Mucosa of descending colon (tissue), 3 donors: ENCODE measurements at regions not wholly inside any gene's neighbourhood (a gene's known extent, or its start where the extent isn't known, plus 50 kb on each side); places are given as distances from the start of the nearest gene placed in this dataset.

ENCODE experiments used
- ATAC-seq: fragments of 200-7000 bp; cut with Tn5 transposase; one replicate; pipeline ENCODE4 v1.9.1; 2020; ENCODE audit warnings: mild to moderate bottlenecking, moderate library complexity
- DNase-seq, 3 donors: peaks; one replicate each; pipeline ENCODE4 v3.0.0-alpha.2; 2020
- H3K36me3 ChIP-seq: fragments of 200-600 bp; one replicate; pipeline ENCODE4 v1.8.0; 2021; ENCODE audit warnings: low read depth, mild to moderate bottlenecking
- H3K4me1 ChIP-seq: fragments of 200-600 bp; one replicate; pipeline ENCODE4 v1.8.0; 2021; ENCODE audit warnings: low read depth, mild to moderate bottlenecking
- H3K4me3 ChIP-seq: fragments of 200-600 bp; one replicate; pipeline ENCODE4 v1.8.0; 2021; ENCODE audit warnings: mild to moderate bottlenecking
- H3K9me3 ChIP-seq: fragments of 200-600 bp; one replicate; pipeline ENCODE4 v1.8.0; 2021; ENCODE audit warnings: mild to moderate bottlenecking
- CTCF ChIP-seq: fragments of 200-600 bp; IDR thresholded peaks from one replicate; pipeline ENCODE4 v1.8.0; 2022; ENCODE audit warnings: antibody characterized with exemption, mild to moderate bottlenecking
- intact Hi-C, 2 donors: fragments of 100-400 bp; cut with DNase I in 1 of 2; cut with micrococcal nuclease in 1 of 2; formaldehyde crosslinking; loops; one replicate each; pipeline versions ENCODE4 v1.11.0 to v1.11.1; 2022; cut with DNase I, micrococcal nuclease
- donor health status: DM: no; HTN: no; CAD: no; lungs with moderate emphysema.
- donor health status: DM: no; HTN: no; CAD: no.
- donor health status: DM: no; HTN: yes; CAD: no.

GRCh38 chr4:175460414-175460813, 351.6 kb downstream of the GPM6A start:
- no peak for TF ChIP-seq CTCF
- H3K9me3 ChIP-seq = peaks cover 9% of the 10 kb centered on the region
- no peak overlapping the region for H3K4me3 ChIP-seq
- H3K36me3 ChIP-seq = no peaks in the 10 kb centered on the region
- H3K4me1 ChIP-seq = no peaks in the 10 kb centered on the region
- DNase-seq (no peak), ATAC-seq (no peak)
- intact Hi-C loops = no loop called here

GRCh38 chr4:175469514-175469913, 342.6 kb downstream of the GPM6A start:
- DNase-seq (no peak), ATAC-seq (no peak)
- Histone ChIP-seq H3K36me3 (no peaks in the 10 kb centered on the region), H3K4me3 (no peak overlapping the region), H3K4me1 (no peaks in the 10 kb centered on the region), H3K9me3 (peaks cover 32% of the 10 kb centered on the region)
- no peak for TF ChIP-seq CTCF
- intact Hi-C loops = no loop called here

GRCh38 chr4:175470131-175470530, 341.9 kb downstream of the GPM6A start:
- ATAC-seq = no peak
- intact Hi-C loops = no loop called here

GRCh38 chr4:175480404-175480803, 331.7 kb downstream of the GPM6A start:
- no peak for TF ChIP-seq CTCF
- ATAC-seq (no peak), DNase-seq (no peak)
- Histone ChIP-seq H3K36me3 (no peaks in the 10 kb centered on the region), H3K4me3 (no peak overlapping the region), H3K9me3 (peaks cover 11% of the 10 kb centered on the region), H3K4me1 (no peaks in the 10 kb centered on the region)
- intact Hi-C loops = no loop called here

More at GRCh38 chr4:175470131-175470530, 341.9 kb downstream of the GPM6A start:
- H3K9me3 ChIP-seq = peaks cover 32% of the 10 kb centered on the region
- no peak for DNase-seq
- no peak for TF ChIP-seq CTCF
- H3K4me1 ChIP-seq = no peaks in the 10 kb centered on the region
- no peaks in the 10 kb centered on the region for H3K36me3 ChIP-seq
- H3K4me3 ChIP-seq = no peak overlapping the region

- Histone ChIP-seq H3K36me3 (no peaks in the 10 kb centered on the region), H3K4me3 (no peak overlapping the region), H3K4me1 (no peaks in the 10 kb centered on the region), H3K9me3 (peaks cover 41% of the 10 kb centered on the region)
- DNase-seq (no peak), ATAC-seq (no peak)
- TF ChIP-seq CTCF = no peak
- intact Hi-C loops = no loop called here
These were observed 312.2 kb downstream of the GPM6A start for GRCh38 chr4:175499735-175500352.

- intact Hi-C loops = no loop called here
These were observed 307.7 kb downstream of the GPM6A start for GRCh38 chr4:175504318-175504717.

More at GRCh38 chr4:175504318-175504717, 307.7 kb downstream of the GPM6A start:
- Histone ChIP-seq H3K9me3 (peaks cover 19% of the 10 kb centered on the region), H3K36me3 (no peaks in the 10 kb centered on the region), H3K4me3 (no peak overlapping the region), H3K4me1 (no peaks in the 10 kb centered on the region)
- ATAC-seq (no peak), DNase-seq (no peak)
- no peak for TF ChIP-seq CTCF
